ENCODE measurements at regions not wholly inside any gene's neighbourhood (a gene's known extent, or its start where the extent isn't known, plus 50 kb on each side); places are given as distances from the start of the nearest gene placed in this dataset.

- H3K9ac ChIP-seq (ENCODE audit: low read depth, low read length, poor library complexity, severe bottlenecking), result no peak overlapping the region
- H3K4me1 ChIP-seq (ENCODE audit: insufficient read depth, low read length, poor library complexity, severe bottlenecking), result peaks cover 49% of the 10 kb centered on the region
- TF ChIP-seq EZH2phosphoT487 (IDR thresholded peaks at IDR 0.05; ENCODE audit: borderline replicate concordance) (no peak), CTCF (conservative IDR thresholded peaks at IDR 0.05; ENCODE audit: low read length) (no peak)
- no peaks in the 10 kb centered on the region for H3K36me3 ChIP-seq (ENCODE audit: insufficient read depth, low read length)
- H3K27me3 ChIP-seq (ENCODE audit: insufficient read depth, low read length, poor library complexity, severe bottlenecking), result no peaks in the 10 kb centered on the region
- no peaks in the 10 kb centered on the region for H3K79me2 ChIP-seq (ENCODE audit: insufficient read depth, low read length)
- H2AFZ ChIP-seq (ENCODE audit: low read length), result no peak overlapping the region
- H3F3A ChIP-seq (ENCODE audit: low read depth), result no peaks in the 10 kb centered on the region; the same call in 1 of the 2 replicates
- no peaks in the 10 kb centered on the region for H4K20me1 ChIP-seq (ENCODE audit: insufficient read depth, low read length, poor library complexity, severe bottlenecking)
- H3K4me2 ChIP-seq (ENCODE audit: low read depth, low read length, poor library complexity, severe bottlenecking), result no peak overlapping the region
- H3K9me3 ChIP-seq (ENCODE audit: insufficient read depth, low read depth, low read length), result no peaks in the 10 kb centered on the region
- no peaks in the 10 kb centered on the region for H3K9me2 ChIP-seq (replicated peaks; ENCODE audit: low read depth, low read length)
- no peak overlapping the region for H3K4me3 ChIP-seq (ENCODE audit: low read length, poor library complexity, severe bottlenecking)
These were observed 132.5 kb upstream of the ID2 start for GRCh38 chr2:8549273-8549922.

GRCh38 chr2:8549942-8550341 is 131.9 kb upstream of the ID2 start:
- H3K9me2 ChIP-seq (replicated peaks; ENCODE audit: low read depth, low read length), result no peaks in the 10 kb centered on the region
- H4K20me1 ChIP-seq (ENCODE audit: insufficient read depth, low read length, poor library complexity, severe bottlenecking), result no peaks in the 10 kb centered on the region
- H3K9ac ChIP-seq (ENCODE audit: low read depth, low read length, poor library complexity, severe bottlenecking), result no peak overlapping the region
- H3K4me3 ChIP-seq (ENCODE audit: low read length, poor library complexity, severe bottlenecking), result no peak overlapping the region
- peaks cover 45% of the 10 kb centered on the region for H3K4me1 ChIP-seq (ENCODE audit: insufficient read depth, low read length, poor library complexity, severe bottlenecking)
- no peaks in the 10 kb centered on the region for H3F3A ChIP-seq (ENCODE audit: low read depth)
- no peak overlapping the region for H2AFZ ChIP-seq (ENCODE audit: low read length)
- H3K27me3 ChIP-seq (ENCODE audit: insufficient read depth, low read length, poor library complexity, severe bottlenecking), result no peaks in the 10 kb centered on the region
- H3K36me3 ChIP-seq (ENCODE audit: insufficient read depth, low read length), result no peaks in the 10 kb centered on the region
- no peaks in the 10 kb centered on the region for H3K9me3 ChIP-seq (ENCODE audit: insufficient read depth, low read depth, low read length)
- no peak for TF ChIP-seq EZH2phosphoT487 (IDR thresholded peaks at IDR 0.05; ENCODE audit: borderline replicate concordance)
- TF ChIP-seq CTCF (conservative IDR thresholded peaks at IDR 0.05; ENCODE audit: low read length), result no peak
- H3K4me2 ChIP-seq (ENCODE audit: low read depth, low read length, poor library complexity, severe bottlenecking), result no peak overlapping the region
- no peaks in the 10 kb centered on the region for H3K79me2 ChIP-seq (ENCODE audit: insufficient read depth, low read length)

GRCh38 chr2:8550481-8550880 is 131.4 kb upstream of the ID2 start:
- Histone ChIP-seq H3K27me3 (ENCODE audit: insufficient read depth, low read length, poor library complexity, severe bottlenecking) (no peaks in the 10 kb centered on the region), H4K20me1 (ENCODE audit: insufficient read depth, low read length, poor library complexity, severe bottlenecking) (no peaks in the 10 kb centered on the region), H3K4me1 (ENCODE audit: insufficient read depth, low read length, poor library complexity, severe bottlenecking) (peaks cover 41% of the 10 kb centered on the region), H3K4me2 (ENCODE audit: low read depth, low read length, poor library complexity, severe bottlenecking) (no peak overlapping the region), H3K9me2 (replicated peaks; ENCODE audit: low read depth, low read length) (no peaks in the 10 kb centered on the region), H2AFZ (ENCODE audit: low read length) (no peak overlapping the region), H3F3A (ENCODE audit: low read depth) (no peaks in the 10 kb centered on the region), H3K36me3 (ENCODE audit: insufficient read depth, low read length) (no peaks in the 10 kb centered on the region), H3K4me3 (ENCODE audit: low read length, poor library complexity, severe bottlenecking) (no peak overlapping the region), H3K79me2 (ENCODE audit: insufficient read depth, low read length) (no peaks in the 10 kb centered on the region), H3K9me3 (ENCODE audit: insufficient read depth, low read depth, low read length) (no peaks in the 10 kb centered on the region), H3K9ac (ENCODE audit: low read depth, low read length, poor library complexity, severe bottlenecking) (no peak overlapping the region)
- no peak for TF ChIP-seq EZH2phosphoT487 (IDR thresholded peaks at IDR 0.05; ENCODE audit: borderline replicate concordance)
- no peak for TF ChIP-seq CTCF (conservative IDR thresholded peaks at IDR 0.05; ENCODE audit: low read length)

Data from Loucy (cell line).